Lower lobe of right lung (tissue), 2 donors: ENCODE measurements at regions not wholly inside any gene's neighbourhood (a gene's known extent, or its start where the extent isn't known, plus 50 kb on each side); places are given as distances from the start of the nearest gene placed in this dataset.

ENCODE experiments used
- ATAC-seq, 2 donors: fragments of 200-7000 bp; cut with Tn5 transposase; one replicate each; pipeline ENCODE4 v1.9.1; 2020 to 2022; ENCODE audit warnings: mild to moderate bottlenecking in 2 of 2, moderate library complexity in 2 of 2
- DNase-seq: peaks from one replicate; pipeline ENCODE4 v3.0.0-alpha.2; 2020
- H3K27ac ChIP-seq: fragments of 200-600 bp; one replicate; pipeline ENCODE4 v1.8.0; 2022
- H3K27me3 ChIP-seq: fragments of 200-600 bp; one replicate; pipeline ENCODE4 v1.8.0; 2022; ENCODE audit warnings: low read depth
- H3K36me3 ChIP-seq: fragments of 200-600 bp; one replicate; pipeline ENCODE4 v1.8.0; 2022; ENCODE audit warnings: mild to moderate bottlenecking
- H3K4me1 ChIP-seq: fragments of 200-600 bp; one replicate; pipeline ENCODE4 v1.8.0; 2022
- H3K4me3 ChIP-seq: fragments of 200-600 bp; one replicate; pipeline ENCODE4 v1.8.0; 2022; ENCODE audit warnings: mild to moderate bottlenecking
- H3K9me3 ChIP-seq: fragments of 200-600 bp; one replicate; pipeline ENCODE4 v1.8.0; 2022
- intact Hi-C: fragments of 100-400 bp; cut with DNase I; formaldehyde crosslinking; loops from one replicate; pipeline ENCODE4 v1.11.0; 2022
- TF ChIP-seq, protein P1 (sequence below): fragments of 200-600 bp; IDR thresholded peaks from one replicate; pipeline ENCODE4 v1.8.0; 2022; ENCODE audit warnings: antibody characterized with exemption, mild to moderate bottlenecking
- donor health status: DM: no; HTN: yes; CAD: no; lungs with severe emphysema.

DNA sequence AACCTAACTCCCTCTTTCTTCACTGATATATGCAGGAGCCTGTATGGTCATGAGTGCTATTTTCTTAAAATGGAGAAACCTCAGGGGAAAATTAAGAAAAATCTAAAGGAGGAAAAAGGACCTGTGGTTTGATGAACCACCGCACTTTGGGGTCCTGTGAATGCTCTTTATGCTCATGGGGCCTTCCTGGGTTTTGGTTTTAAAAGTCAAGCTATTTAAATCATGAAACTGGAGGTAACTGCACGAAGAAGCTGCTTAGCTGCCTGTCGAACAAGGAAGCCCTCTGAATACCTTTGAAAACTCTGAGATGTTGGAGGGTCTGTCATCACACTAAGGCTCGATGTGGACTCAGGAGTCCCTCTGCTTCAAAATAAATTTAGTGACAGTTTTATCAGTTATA is 564.5 kb upstream of the ADAMTS16 start:
- H3K4me3 ChIP-seq, result no peak overlapping the region
- intact Hi-C loops, result no loop called here
- H3K27me3 ChIP-seq, result no peaks in the 10 kb centered on the region
- no peaks in the 10 kb centered on the region for H3K4me1 ChIP-seq
- DNase-seq (no peak), ATAC-seq (no peak)
- H3K27ac ChIP-seq, result no peak overlapping the region
- no peaks in the 10 kb centered on the region for H3K36me3 ChIP-seq
- no peaks in the 10 kb centered on the region for H3K9me3 ChIP-seq
- TF ChIP-seq, protein P1, sequence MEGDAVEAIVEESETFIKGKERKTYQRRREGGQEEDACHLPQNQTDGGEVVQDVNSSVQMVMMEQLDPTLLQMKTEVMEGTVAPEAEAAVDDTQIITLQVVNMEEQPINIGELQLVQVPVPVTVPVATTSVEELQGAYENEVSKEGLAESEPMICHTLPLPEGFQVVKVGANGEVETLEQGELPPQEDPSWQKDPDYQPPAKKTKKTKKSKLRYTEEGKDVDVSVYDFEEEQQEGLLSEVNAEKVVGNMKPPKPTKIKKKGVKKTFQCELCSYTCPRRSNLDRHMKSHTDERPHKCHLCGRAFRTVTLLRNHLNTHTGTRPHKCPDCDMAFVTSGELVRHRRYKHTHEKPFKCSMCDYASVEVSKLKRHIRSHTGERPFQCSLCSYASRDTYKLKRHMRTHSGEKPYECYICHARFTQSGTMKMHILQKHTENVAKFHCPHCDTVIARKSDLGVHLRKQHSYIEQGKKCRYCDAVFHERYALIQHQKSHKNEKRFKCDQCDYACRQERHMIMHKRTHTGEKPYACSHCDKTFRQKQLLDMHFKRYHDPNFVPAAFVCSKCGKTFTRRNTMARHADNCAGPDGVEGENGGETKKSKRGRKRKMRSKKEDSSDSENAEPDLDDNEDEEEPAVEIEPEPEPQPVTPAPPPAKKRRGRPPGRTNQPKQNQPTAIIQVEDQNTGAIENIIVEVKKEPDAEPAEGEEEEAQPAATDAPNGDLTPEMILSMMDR, result no peak

DNA sequence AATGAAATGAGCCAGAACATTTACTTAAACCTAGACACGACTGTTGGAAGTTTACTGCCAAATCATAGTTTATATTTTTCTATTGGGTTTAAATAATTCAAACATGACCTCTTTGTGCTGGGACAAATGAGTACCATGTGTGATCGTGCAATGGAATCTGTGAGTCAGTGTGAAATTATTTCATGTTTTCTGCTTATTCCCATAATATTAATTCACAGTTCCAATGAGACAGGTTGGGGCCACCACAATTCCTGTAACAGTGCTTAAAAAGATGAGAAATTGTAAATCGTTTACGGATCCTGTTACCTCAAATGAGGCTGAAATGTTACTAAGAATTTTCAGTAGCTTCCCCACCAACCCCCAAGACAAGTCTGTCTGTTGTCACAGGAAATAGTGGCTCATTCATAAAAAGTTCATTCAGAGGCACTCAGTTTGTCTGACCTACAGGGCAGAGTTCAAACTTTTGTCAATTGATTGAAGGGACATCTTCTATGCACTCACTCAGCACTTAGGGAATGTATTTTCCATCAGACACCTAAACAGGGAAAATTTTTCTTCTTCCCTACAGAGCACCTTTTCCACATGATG is 563.9 kb upstream of the ADAMTS16 start:
- no peaks in the 10 kb centered on the region for H3K4me1 ChIP-seq
- intact Hi-C loops, result no loop called here
- no peaks in the 10 kb centered on the region for H3K27me3 ChIP-seq
- H3K4me3 ChIP-seq, result no peak overlapping the region
- H3K9me3 ChIP-seq, result no peaks in the 10 kb centered on the region
- DNase-seq, result no peak
- no peak overlapping the region for H3K27ac ChIP-seq
- no peak for ATAC-seq
- H3K36me3 ChIP-seq, result no peaks in the 10 kb centered on the region
- TF ChIP-seq, protein P1, result no peak

DNA sequence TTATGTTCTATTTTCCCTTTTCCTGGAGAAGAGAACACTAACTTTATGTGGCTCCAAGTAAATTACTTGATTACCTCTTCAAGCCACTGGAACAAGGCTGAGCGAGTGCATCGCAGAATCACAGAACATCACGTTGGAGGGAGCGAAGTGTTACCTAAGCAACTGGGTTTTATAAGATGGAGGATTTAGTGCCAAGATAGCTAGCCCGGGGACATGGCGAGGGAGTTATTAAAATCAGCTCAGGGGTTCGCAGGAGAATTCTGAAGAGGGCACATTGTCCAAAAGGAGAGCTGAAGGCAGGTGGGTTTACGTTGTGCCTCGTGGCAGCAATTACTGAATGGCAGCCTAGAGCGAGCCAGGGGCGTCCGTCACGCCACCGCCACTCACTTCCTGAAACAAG is 563.2 kb upstream of the ADAMTS16 start:
- no peak for DNase-seq

DNA sequence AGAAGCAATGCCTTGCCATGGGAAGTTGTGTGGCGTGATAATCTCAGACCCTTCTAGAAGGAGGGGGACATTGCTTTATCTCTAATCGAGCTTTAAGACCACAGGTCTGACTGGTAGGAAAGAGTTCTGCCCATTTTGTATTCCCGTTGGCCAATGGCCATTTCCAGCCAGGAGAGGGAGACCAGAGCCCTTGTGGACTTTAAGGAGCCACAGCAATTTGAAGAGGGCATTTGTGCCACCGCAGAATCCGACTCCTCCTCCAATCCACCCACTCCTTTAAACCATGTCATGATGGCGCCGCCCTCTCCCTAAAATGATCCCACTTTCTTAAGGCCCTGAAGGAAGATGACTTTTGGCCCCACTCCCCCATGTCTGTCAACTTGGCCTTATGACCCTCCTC is 560.5 kb upstream of the ADAMTS16 start:
- Histone ChIP-seq H3K36me3 (no peaks in the 10 kb centered on the region), H3K27me3 (no peaks in the 10 kb centered on the region), H3K4me1 (no peaks in the 10 kb centered on the region), H3K9me3 (no peaks in the 10 kb centered on the region), H3K27ac (no peak overlapping the region), H3K4me3 (no peak overlapping the region)
- TF ChIP-seq, protein P1, result no peak
- intact Hi-C loops, result no loop called here
- ATAC-seq, result no peak
- DNase-seq, result no peak

More for the DNA sequence above, 563.2 kb upstream of the ADAMTS16 start:
- TF ChIP-seq, protein P1, result no peak
- H3K36me3 ChIP-seq, result no peaks in the 10 kb centered on the region
- no peak for ATAC-seq
- no peak overlapping the region for H3K4me3 ChIP-seq
- no peaks in the 10 kb centered on the region for H3K9me3 ChIP-seq
- H3K27me3 ChIP-seq, result no peaks in the 10 kb centered on the region
- intact Hi-C loops, result no loop called here
- H3K27ac ChIP-seq, result no peak overlapping the region
- H3K4me1 ChIP-seq, result no peaks in the 10 kb centered on the region

DNA sequence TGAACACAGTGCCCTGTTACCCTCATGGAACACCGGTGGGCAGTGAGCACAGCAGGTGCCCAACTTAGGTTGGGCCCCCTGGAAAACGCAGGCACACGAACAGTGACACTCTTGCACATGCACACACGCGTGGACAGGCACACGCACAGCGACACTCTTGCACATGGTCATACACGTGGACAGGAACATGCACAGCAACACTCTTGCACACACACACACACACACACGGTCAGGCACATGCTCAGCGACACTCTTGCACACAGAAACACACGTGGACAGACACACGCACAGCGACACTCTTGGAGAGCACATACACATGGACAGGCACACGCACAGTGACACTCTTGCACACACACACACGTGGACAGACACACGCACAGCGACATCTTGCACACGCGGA is 559.4 kb upstream of the ADAMTS16 start:
- Histone ChIP-seq H3K9me3 (no peaks in the 10 kb centered on the region), H3K4me1 (no peaks in the 10 kb centered on the region), H3K36me3 (no peaks in the 10 kb centered on the region), H3K27ac (no peak overlapping the region), H3K27me3 (no peaks in the 10 kb centered on the region), H3K4me3 (no peak overlapping the region)
- ATAC-seq (no peak), DNase-seq (no peak)
- intact Hi-C loops, result no loop called here
- TF ChIP-seq, protein P1, result no peak

DNA sequence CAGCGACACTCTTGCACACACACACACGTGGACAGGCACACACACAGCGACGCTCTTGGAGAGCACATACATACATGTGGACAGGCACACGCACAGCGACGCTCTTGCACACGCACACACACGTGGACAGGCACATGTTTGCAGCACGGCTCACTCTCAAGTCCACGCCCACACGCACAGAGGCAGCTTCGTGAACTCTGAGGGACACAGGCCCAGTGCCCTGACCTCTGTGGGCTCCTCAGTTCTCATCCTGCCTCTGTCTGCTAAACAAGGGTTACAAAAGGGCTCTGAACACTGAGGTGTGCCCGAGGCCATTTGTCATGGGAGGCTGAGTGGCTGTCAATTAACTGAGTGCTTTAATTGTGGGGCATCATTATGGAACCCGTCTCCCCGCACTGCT is 558.8 kb upstream of the ADAMTS16 start:
- DNase-seq (no peak), ATAC-seq (no peak)
- H3K4me1 ChIP-seq, result no peaks in the 10 kb centered on the region
- TF ChIP-seq, protein P1, result no peak
- intact Hi-C loops, result no loop called here
- no peaks in the 10 kb centered on the region for H3K27me3 ChIP-seq
- H3K4me3 ChIP-seq, result no peak overlapping the region
- no peak overlapping the region for H3K27ac ChIP-seq
- H3K36me3 ChIP-seq, result no peaks in the 10 kb centered on the region
- H3K9me3 ChIP-seq, result no peaks in the 10 kb centered on the region
